HG03066 (cell line): ENCODE measurements at regions not wholly inside any gene's neighbourhood (a gene's known extent, or its start where the extent isn't known, plus 50 kb on each side); places are given as distances from the start of the nearest gene placed in this dataset.

Experiments used
- ATAC-seq: cut with Tn5 transposase; IDR thresholded peaks from one replicate; pipeline ENCODE4 v1.9.1; 2021; ENCODE audit warnings: low read depth; ENCODE audit not compliant: unreplicated experiment

GRCh38 chr18:8499810-8500675 lies 109.2 kb upstream of the RAB12 start:
- ATAC-seq, result no peak

- ATAC-seq, result no peak
Observed at GRCh38 chr18:8501044-8501443, 108.2 kb upstream of the RAB12 start.

- no peak for ATAC-seq
Observed at GRCh38 chr18:8503248-8503647, 106.0 kb upstream of the RAB12 start.

GRCh38 chr18:8504424-8504823 lies 104.8 kb upstream of the RAB12 start:
- no peak for ATAC-seq

GRCh38 chr18:8504880-8505435 lies 104.3 kb upstream of the RAB12 start:
- ATAC-seq, result no peak

- ATAC-seq, result no peak
Observed at GRCh38 chr18:8506251-8507049, 102.8 kb upstream of the RAB12 start.

- no peak for ATAC-seq
Observed at GRCh38 chr18:8507361-8507760, 101.9 kb upstream of the RAB12 start.

- no peak for ATAC-seq
Observed at GRCh38 chr18:8507915-8508705, 101.1 kb upstream of the RAB12 start.

- no peak for ATAC-seq
Observed at GRCh38 chr18:8513249-8513648, 96.0 kb upstream of the RAB12 start.

GRCh38 chr18:8514409-8514808 lies 94.8 kb upstream of the RAB12 start:
- ATAC-seq, result no peak

GRCh38 chr18:8515142-8515865 lies 93.9 kb upstream of the RAB12 start:
- no peak for ATAC-seq

GRCh38 chr18:8516371-8517250 lies 92.6 kb upstream of the RAB12 start:
- no peak for ATAC-seq

GRCh38 chr18:8517276-8517675 lies 92.0 kb upstream of the RAB12 start:
- no peak for ATAC-seq

GRCh38 chr18:8519102-8519501 lies 90.1 kb upstream of the RAB12 start:
- ATAC-seq, result no peak

GRCh38 chr18:8520266-8520665 lies 89.0 kb upstream of the RAB12 start:
- ATAC-seq, result no peak

- no peak for ATAC-seq
Observed at GRCh38 chr18:8522756-8523155, 86.5 kb upstream of the RAB12 start.

- ATAC-seq, result no peak
Observed at GRCh38 chr18:8525692-8526091, 83.5 kb upstream of the RAB12 start.

GRCh38 chr18:8526332-8526731 lies 82.9 kb upstream of the RAB12 start:
- no peak for ATAC-seq

GRCh38 chr18:8529609-8530008 lies 79.6 kb upstream of the RAB12 start:
- ATAC-seq, result no peak
